ENCODE measurements at regions not wholly inside any gene's neighbourhood (a gene's known extent, or its start where the extent isn't known, plus 50 kb on each side); places are given as distances from the start of the nearest gene placed in this dataset.

DNA sequence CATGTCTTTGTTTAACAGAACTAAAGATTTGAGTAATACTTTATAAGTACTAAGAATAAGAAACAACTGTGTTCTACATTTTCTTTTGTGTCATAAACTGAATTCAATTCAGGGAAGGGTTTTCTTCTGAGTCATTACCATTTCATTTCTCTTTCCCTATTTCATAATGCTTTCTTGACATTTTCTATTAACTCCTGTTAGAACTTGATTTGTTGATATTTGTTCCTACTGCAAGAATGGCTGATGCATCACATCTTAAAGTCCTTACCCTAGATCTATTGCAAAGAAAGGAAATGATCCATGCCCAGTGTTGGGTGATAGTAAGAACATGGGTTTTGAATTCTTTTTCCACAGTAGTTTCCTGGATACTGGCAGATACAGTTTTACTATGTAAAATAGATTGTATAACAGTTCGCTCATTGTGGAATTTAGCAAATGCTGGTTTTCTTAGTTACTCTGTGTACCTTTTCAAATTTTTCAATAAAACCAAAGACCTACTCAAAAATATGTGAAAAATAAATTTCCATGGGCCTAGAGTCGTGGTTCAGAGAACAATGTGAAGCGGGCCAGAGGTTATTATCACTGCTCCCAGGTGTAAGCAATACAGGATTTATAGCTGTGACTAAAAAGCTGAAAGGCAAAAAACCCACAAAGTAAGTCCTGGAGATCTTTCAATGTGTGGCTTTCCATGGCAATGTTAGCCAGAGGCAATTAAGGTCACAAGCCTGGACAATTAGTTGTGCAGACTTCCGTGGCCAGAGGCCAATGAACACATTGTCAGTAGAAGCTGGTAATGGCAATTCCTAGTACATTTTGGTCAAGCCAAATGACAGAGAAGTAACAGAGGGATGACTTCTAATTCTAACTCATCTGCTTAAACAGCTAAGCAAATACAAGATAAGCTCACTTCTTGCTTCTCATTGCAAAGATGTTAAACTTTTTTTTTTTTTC lies 127.3 kb upstream of the FAT4 start:
- TF ChIP-seq CTCF (IDR thresholded peaks at IDR 0.05): no peak
- TF ChIP-seq POLR2A (IDR thresholded peaks at IDR 0.05): no peak

Measured in esophagus squamous epithelium (tissue), 4 donors.